ENCODE measurements at regions not wholly inside any gene's neighbourhood (a gene's known extent, or its start where the extent isn't known, plus 50 kb on each side); places are given as distances from the start of the nearest gene placed in this dataset.

GRCh38 chr6:71124340-71124739 is 164.3 kb upstream of the OGFRL1 start:
- H3K4me3 ChIP-seq (ENCODE audit: low read depth, low read length): no peak overlapping the region
- DNase-seq (ENCODE audit: low read depth): no peak
- TF ChIP-seq, protein P1, sequence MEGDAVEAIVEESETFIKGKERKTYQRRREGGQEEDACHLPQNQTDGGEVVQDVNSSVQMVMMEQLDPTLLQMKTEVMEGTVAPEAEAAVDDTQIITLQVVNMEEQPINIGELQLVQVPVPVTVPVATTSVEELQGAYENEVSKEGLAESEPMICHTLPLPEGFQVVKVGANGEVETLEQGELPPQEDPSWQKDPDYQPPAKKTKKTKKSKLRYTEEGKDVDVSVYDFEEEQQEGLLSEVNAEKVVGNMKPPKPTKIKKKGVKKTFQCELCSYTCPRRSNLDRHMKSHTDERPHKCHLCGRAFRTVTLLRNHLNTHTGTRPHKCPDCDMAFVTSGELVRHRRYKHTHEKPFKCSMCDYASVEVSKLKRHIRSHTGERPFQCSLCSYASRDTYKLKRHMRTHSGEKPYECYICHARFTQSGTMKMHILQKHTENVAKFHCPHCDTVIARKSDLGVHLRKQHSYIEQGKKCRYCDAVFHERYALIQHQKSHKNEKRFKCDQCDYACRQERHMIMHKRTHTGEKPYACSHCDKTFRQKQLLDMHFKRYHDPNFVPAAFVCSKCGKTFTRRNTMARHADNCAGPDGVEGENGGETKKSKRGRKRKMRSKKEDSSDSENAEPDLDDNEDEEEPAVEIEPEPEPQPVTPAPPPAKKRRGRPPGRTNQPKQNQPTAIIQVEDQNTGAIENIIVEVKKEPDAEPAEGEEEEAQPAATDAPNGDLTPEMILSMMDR (IDR thresholded peaks at IDR 0.05; ENCODE audit: insufficient read depth, low read length): no peak

- TF ChIP-seq, protein P1 (IDR thresholded peaks at IDR 0.05; ENCODE audit: insufficient read depth, low read length): no peak
- H3K4me3 ChIP-seq (ENCODE audit: low read depth, low read length): no peak overlapping the region
- DNase-seq (ENCODE audit: low read depth): no peak
Observed at GRCh38 chr6:71125216-71125615, 163.4 kb upstream of the OGFRL1 start.

GRCh38 chr6:71126506-71126905 is 162.1 kb upstream of the OGFRL1 start:
- TF ChIP-seq, protein P1 (IDR thresholded peaks at IDR 0.05; ENCODE audit: insufficient read depth, low read length): no peak
- no peak for DNase-seq (ENCODE audit: low read depth)
- H3K4me3 ChIP-seq (ENCODE audit: low read depth, low read length): no peak overlapping the region

GRCh38 chr6:71127374-71127773 is 161.2 kb upstream of the OGFRL1 start:
- H3K4me3 ChIP-seq (ENCODE audit: low read depth, low read length): no peak overlapping the region
- TF ChIP-seq, protein P1 (IDR thresholded peaks at IDR 0.05; ENCODE audit: insufficient read depth, low read length): no peak
- no peak for DNase-seq (ENCODE audit: low read depth)

- TF ChIP-seq, protein P1 (IDR thresholded peaks at IDR 0.05; ENCODE audit: insufficient read depth, low read length): no peak
- DNase-seq (ENCODE audit: low read depth): no peak
- no peak overlapping the region for H3K4me3 ChIP-seq (ENCODE audit: low read depth, low read length)
Observed at GRCh38 chr6:71130277-71130676, 158.3 kb upstream of the OGFRL1 start.

DNA sequence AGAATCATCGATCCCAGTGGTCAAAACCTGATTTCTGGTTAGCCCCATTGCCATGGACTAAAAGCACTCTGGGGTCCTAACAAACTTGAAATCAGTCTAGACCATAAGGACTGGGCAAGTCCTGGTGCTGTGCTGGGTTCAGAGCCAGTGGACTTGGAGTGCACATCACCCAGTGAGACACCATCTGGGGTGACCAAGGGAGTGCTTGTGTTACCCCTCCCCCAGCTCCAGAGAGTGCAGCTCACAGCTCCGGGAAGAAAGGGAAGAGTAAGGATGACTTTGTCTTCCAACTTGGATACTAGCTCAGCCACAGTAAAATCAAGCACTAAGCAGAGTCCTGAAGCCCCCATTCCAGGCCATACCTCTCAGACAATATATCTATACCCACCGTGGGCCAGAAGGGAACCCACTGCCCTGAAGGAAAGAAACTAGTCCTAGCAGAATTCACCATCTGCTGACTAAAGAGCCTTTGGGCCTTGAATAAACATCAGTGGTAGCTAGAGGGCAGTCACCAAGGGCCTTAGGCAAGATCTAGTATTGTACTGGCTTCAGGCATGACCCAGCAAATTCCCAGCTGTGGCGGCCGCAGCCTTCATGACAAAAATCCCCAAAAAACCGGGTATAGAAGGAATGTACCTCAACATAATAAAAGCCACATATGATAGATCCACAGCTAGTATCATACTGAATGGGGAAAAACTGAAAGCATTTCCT is 153.5 kb upstream of the OGFRL1 start:
- H3K4me3 ChIP-seq (ENCODE audit: low read depth, low read length): no peak overlapping the region
- TF ChIP-seq, protein P1 (IDR thresholded peaks at IDR 0.05; ENCODE audit: insufficient read depth, low read length): no peak
- DNase-seq (ENCODE audit: low read depth): no peak

- DNase-seq (ENCODE audit: low read depth): no peak
- TF ChIP-seq, protein P1 (IDR thresholded peaks at IDR 0.05; ENCODE audit: insufficient read depth, low read length): no peak
- no peak overlapping the region for H3K4me3 ChIP-seq (ENCODE audit: low read depth, low read length)
Observed at GRCh38 chr6:71137973-71138372, 150.6 kb upstream of the OGFRL1 start.
